Inferior parietal cortex (tissue), 1 donor: ENCODE measurements at regions not wholly inside any gene's neighbourhood (a gene's known extent, or its start where the extent isn't known, plus 50 kb on each side); places are given as distances from the start of the nearest gene placed in this dataset.
"Not testable (repeated sequence)": the region's sequence is repeated elsewhere in the genome, so short reads cannot be mapped to it uniquely, and the experiment has no call there.

Source experiments
- DNase-seq: peaks from one replicate; pipeline ENCODE4 v3.0.0-alpha.2; 2016; ENCODE audit errors: extremely low spot score

DNA sequence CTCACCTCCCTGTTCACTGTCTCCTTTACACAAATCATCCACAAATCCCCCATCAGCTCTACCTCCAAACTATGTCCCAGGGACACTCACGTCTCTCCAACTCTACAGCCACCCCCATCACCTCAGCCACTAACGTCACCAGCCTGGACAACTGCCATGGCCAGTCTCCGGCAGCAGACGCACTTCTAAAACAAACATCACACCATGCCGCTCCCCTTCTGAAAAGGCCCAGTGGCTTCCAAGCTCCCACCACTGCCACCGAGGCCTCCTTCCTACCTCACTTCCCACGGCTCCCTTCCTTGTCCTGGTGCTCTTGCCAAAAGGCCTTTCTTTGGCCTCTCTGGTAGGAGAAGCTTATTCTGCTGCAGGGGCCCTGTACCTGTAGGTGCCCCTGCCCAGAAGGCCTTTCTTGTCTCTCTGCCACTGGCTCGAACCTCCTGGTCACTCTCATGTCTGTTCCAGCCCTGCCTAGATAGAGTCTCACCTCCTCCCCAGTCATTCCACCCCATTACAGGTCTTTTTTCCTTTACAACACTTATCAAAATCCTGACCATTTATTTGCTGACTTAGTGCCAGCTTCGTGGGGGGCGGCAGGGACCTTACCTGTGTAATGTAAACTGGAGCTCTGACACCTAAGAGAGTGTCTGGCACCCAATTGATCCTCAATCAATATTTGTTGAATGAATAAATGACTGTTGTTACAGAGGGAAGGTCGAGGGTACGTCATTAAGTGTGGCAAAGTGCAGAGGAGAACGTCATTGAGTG lies 304.2 kb downstream of the GOLGA6L6 start:
- not testable (repeated sequence) for DNase-seq

DNA sequence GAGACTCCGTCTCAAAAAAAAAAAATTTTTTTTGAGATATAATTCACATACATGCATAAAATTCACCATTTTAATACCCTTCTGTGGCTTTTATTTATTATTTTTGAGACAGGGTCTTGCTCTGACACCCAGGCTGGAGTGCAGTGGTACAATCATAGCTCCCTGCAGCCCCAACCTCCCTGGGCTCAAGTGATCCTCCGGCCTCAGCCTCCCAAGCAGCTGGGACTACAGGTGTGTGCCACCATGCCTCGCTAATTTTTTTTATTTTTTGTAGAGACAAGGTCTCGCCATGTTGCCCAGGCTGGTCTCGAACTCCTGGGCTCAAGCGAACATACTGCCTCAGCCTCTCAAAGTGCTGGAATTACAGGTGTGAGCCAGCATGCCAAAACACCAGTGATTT lies 305.9 kb downstream of the GOLGA6L6 start:
- DNase-seq = not testable (repeated sequence)

DNA sequence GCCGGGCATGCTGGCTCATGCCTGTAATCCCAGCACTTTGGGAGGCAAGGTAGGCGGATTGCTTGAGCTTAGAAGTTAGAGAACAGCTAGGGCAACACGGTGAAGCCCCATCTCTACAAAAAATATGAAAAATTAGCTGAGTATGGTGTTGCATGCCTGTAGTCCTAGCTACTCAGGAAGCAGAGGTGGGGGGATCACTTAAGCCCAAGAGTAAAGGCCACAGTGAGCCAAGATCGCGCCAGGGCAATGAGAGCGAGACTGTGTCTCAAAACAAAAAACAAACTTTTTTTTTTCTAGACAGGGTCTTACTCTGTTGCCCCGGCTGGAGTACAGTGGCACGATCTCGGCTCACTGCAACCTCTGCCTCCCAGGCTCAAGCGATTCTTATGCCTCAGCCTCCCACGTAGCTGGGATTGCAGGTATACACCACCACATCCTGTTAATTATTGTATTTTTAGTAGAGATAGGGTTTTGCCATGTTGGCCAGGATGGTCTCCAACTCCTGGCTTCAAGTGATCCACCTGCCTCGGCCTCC lies 307.5 kb downstream of the GOLGA6L6 start:
- not testable (repeated sequence) for DNase-seq

DNA sequence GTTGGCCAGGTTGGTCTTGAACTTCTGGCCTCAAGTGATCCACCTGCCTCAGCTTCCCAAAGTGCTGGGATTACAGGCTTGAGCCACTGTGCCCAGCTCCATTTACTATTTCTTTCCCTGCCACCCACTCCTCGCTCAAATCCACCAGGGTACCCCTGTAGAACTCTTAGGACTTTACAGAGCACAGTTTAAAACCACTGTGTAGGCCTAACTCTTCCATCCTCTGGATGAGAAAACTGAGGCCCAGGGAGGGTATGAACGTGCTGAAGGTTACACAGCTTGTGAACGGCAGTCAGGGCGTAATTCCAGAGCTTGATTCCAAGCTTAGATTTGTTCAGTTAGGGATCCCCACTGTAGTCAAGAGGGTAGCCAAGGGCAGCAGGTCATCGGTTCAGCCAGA lies 309.1 kb downstream of the GOLGA6L6 start:
- DNase-seq = not testable (repeated sequence)

DNA sequence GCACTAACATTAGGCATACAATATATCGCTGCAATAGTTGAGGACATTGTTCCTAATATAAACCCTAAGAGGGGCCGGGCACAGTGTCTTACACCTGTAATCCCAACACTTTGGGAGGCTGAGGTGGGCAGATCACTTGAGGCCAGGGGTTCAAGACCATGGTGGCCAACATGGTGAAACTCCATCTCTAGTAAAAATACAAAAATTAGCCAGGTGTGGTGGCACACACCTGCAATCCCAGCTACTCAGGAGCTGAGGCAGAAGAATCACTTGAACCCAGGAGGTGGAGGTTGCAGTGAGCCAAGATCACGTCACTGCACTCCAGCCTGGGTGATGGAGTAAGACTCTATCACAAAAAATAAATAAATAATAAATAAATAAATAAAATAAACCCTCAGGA lies 310.9 kb downstream of the GOLGA6L6 start:
- DNase-seq = not testable (repeated sequence)

DNA sequence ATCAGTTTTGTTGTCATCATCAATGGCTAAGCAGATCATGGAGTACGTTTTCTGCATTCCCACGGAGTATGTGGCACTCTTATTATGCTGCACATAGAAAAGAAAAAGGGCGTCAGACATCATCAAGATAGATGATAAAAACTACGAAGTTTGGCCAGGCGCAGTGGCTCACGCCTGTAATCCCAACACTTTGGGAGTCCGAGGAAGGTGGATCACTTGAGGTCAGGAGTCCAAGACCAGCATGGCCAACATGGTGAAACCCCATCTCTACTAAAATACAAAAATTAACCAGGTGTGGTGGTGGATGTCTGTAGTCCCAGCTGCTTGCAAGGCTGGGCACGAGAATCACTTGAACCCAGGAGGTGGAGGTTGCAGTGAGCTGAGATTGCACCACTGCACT lies 312.8 kb downstream of the GOLGA6L6 start:
- DNase-seq = not testable (repeated sequence)

DNA sequence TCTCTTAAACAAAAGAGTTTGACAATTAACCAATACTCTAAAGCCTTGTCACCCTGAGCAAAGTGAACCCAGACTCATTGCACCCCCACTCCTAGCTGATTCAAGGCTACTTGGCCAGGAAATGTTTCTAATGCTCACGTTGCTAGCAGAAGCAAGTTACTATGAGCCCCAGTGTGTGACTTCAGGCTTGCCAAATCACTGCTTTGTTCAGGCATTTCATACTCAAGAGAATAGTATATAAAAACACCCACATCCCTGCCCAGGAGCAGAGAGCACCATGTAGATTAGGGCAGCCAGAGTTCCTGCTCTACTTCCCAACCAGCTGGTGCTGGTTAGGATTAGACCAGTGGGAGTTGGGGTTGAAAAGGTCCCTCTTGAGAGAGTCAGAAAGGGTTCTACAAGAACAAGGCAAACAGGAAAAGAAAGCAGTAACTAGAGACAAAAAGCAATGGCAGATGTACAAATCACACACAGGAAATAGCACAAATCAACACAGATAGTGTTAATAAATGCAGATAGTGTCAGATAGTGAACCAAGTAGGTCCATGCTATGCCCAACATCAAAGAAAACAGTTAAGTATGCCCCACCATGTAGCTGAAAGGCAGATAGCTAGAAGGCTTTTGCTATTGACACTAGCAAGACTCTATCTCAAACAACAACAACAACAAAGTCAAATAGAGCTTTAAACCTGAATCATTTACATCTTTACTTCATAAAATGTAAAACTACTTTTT lies 314.3 kb downstream of the GOLGA6L6 start:
- DNase-seq = not testable (repeated sequence)

DNA sequence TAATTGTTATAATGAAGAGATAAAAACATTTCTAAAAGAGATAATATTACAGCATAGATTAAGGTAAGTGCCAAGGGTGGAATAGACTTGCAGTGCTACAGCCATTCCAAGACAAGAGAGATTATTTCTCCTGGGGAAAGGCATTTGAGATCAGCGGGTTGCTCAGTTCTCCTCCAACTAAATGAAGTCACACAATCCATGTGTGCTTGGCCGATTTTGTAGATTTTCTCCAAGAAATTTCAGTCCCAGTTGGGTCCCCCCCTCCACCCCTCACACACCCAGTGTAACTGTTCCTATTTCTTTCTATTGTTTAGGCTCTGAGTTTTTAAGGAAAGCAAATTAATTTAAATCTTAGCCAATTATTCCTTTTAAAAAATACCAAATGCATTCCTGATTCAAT lies 315.1 kb downstream of the GOLGA6L6 start:
- DNase-seq = not testable (repeated sequence)

DNA sequence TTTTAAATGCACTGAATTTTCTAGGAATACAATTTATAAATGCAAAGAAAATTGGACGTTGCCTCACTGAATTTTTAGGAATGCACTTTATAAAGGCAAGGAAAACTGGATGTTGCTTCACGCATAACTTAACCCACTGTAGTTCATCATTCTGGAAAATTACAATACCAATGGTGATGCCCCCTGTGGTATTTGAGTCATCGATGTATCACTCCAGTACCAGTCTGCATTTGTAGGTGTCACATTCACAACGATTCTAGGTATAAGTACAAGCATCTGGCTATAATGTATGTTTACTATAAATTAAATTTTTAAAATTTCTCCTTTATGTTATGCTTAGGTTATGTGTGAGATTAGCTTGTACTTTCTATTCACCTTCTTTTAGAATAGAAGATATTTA lies 320.5 kb downstream of the GOLGA6L6 start:
- not testable (repeated sequence) for DNase-seq

DNA sequence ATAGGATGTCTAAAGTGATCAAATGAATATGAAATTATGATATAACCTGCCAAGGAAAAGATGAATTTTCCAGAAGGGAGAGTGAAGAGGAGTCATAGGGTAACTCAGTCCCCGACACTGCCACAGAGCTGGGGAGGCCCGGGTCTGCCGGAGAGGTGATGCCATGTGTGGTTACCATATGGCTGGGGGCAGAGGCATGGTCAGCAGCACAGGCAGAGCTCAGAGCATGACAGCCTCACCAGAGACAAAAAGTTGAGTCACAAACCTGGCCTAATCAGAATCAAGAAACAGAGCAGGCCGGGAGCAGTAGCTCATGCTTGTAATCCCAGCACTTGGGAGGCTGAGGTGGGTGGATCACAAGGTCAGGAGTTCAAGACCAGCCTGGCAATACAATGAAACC lies 322.4 kb downstream of the GOLGA6L6 start:
- DNase-seq = not testable (repeated sequence)

DNA sequence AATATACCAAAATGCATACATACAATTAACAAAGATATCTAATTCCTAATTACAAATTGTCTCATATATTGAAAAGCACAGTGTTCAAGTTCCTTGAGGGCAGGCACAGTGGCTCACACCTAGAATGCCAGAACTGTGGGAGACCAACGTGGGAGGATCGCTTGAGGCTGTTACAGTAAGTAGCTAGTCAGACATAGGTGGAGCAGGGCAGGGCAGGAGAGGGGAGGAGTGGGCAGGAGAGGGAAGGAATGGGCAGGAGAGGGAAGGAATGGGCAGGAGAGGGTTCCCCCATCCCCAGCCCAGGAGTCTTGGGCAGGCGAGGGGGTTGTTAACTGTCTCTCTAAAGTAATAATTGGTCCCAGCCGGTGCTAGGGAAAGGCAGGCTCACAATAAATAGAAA lies 325.9 kb downstream of the GOLGA6L6 start:
- not testable (repeated sequence) for DNase-seq

DNA sequence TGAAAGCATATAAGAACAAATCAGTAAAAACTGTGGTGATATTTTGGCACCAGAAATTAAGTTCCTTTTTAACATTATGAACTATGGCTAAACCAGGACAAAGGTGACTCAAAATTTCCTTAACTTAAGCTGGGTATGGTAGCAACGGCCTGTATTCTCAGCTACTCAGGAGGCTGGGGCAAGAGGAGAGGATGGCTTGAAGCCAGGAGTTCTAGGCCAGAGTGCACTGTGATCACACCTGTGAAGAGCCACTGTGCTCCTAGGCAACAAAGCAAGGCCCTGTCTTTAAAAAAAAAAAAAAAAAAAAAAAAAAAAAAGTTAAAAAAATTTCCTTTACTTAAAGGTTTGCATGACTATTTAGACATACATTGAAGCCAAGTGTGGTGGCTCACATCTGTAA lies 327.5 kb downstream of the GOLGA6L6 start:
- DNase-seq = not testable (repeated sequence)

DNA sequence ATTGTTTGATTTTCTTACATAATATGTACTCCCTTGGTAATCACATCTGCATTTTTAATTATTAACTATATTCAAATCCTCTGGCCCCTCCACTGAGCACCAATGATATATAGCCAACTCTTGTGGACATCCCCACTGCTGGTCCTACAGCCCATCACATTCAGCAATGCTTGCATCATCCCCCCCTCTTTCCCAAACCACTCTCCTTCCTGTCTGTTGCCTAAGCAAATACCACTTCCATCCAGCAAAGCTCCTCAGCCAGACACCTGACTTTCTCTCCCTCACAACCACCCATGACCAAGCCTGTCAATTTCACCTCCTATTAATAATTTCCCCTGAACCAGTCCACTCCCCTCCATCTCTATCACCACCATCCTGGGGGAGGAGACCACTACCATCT lies 330.1 kb downstream of the GOLGA6L6 start:
- DNase-seq = not testable (repeated sequence)

DNA sequence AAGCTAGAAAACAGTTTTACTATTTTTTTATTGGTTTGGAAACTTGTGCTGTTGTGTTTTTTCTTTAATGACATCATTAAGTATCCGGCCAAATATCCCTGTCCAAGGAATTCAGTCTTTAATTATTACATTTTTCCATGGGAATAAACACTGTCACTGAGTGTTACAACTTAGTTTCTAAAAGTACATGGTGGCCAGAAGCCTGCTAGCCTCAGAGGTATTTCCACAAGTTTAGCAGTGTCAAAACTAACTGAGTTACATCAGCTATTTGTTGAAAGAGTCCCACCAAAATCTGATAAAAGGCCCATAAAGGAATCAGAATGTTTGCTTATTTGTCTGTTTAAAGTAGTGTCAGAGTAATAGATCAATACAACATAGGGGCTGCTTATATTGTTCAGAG lies 331.6 kb downstream of the GOLGA6L6 start:
- not testable (repeated sequence) for DNase-seq

DNA sequence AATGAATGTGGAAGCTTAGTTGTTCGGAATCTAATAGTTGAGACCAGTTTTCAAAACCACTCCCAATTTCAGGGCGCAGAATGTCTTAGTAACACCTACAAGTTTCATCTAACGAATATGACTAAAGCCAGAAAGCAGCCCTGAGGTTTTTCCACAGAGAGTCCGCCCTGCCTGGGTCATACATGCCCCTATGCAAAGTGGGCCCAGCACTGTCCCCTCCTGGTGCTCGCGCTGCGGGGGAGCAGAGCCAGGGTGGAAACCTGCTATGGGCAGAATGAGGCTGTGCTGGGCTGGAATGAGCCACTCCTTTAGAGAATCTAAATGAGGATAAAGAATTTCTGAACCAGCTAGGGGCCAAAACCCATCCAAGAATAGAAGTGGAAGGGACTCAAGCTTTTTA lies 334.0 kb downstream of the GOLGA6L6 start:
- not testable (repeated sequence) for DNase-seq

DNA sequence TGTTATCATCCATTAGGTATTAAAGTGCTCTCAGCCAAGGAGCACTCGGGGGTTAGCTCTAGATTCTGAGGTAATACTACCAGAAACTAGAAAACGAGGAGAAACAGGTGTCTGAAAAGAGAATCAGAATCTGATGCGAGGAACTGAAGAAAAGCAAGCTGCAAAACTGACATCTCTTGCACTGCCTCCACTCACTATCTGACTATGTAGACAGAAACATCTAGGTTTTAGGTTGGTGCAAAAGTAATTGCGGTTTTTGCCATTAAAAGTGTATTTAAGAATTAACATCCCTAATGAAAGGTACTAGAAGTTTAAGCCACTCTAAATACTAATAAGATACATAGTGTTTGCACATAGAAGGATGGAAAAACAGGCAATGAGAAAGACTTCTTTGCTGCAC lies 334.4 kb downstream of the GOLGA6L6 start:
- DNase-seq = not testable (repeated sequence)

DNA sequence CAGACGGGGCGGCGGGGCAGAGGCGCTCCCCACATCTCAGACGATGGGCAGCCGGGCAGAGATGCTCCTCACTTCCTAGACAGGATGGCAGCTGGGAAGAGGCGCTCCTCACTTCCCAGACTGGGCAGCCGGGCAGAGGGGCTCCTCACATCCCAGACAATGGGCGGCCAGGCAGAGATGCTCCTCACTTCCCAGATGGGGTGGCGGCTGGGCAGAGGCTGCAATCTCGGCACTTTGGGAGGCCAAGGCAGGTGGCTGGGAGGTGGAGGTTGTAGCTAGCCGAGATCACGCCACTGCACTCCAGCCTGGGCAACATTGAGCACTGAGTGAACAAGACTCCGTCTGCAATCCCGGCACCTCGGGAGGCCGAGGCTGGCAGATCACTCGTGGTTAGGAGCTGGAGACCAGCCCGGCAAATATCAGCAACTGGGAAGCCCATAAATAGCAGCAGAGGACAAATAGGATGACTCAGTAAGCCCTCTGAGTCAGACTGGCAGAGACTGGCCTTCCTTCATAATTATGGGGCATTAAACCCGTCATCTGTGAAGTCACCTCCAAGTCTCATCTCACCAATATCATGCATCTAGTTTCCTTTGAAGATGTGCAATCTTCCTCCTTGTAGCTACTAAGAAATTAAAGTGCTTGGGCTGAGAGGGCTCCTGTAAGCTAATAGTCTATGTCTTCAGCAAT lies 337.3 kb downstream of the GOLGA6L6 start:
- DNase-seq = not testable (repeated sequence)

DNA sequence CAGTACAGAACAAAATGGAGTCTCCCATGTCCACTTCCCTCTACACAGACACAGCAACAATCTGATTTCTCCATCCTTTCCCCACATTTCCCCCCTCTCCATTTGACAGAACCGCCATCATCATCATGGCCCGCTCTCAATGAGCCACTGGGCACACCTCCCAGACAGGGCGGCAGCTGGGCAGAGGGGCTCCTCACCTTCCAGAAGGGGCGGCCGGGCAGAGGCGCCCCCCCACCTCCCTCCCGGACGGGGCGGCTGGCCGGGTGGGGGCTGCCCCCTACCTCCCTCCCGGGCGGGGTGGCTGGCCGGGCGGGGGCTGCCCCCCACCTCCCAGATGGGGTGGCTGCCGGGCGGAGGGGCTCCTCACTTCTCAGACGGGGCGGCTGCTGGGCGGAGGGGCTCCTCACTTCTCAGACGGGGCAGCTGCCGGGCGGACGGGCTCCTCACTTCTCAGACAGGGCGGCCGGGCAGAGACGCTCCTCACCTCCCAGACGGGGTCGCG lies 337.9 kb downstream of the GOLGA6L6 start:
- not testable (repeated sequence) for DNase-seq

DNA sequence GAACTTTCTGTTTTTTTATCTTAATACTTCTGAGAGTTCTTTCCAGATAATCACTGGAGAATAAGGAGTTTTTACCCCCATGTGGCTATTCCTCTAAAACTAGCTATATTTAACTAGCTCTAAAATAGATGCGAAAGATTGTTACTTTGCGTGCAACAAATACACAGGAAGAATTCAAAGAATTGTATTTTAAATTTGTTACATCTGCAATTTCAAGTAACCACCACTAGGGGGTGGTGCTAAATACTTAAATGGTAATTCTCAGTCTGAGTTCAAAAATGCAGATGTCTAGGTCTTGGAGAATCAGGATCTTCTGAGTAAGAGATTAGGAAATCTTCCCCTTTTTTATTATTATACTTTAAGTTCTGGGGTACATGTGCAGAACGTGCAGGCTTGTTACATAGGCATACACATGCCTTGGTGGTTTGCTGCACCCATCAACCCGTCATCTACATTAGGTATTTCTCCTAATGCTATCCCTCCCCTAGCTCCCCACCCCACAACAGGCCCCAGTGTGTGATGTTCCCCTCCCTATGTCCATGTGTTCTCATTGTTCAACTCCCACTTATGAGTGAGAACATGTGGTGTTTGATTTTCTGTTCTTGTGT lies 346.9 kb downstream of the GOLGA6L6 start:
- not testable (repeated sequence) for DNase-seq

DNA sequence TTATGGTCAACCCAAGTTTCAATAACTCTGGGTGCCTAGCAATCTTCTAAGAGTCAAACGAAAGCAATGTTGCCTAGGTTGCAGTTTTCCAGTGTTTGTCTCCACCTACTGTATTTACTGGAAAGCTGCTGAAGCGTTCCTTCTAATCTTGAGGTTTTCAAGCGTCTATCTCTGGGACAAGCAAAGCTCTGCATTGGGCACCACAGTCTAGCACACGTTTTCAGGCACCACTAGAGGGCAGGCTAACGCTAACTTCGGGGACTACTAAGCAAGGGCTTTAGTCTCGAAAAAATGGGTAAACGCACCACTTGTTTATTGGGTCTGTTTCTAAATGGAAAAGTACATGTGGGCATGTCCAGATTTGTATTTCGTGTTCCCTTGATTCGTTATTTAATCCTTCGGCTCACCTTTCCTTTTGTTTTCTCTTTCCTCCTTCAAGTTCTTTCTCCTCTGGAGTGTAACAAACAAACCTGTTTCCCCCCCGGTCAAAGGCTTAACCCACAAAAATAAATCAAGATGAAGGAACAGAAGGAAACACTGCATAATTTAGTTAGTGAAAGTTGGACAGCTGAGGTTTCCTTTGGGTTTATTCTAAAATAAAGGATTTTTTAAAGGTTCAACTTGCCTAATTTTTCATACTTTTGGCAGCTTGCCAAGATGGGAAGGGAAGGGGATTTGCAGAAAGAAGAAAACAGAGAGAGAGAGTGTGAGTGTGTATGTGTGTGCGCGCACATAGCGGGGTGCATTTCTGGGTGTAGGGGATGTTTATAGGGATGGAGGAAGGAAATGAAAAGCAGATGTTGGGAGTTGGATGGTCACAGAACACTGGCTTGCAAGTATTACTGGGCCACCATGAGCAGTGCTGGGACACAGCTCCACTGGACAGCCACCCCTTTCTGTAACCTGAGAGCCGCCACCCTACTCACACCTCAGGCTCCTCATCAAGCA lies 348.3 kb downstream of the GOLGA6L6 start:
- DNase-seq = not testable (repeated sequence)
